HEK293 (cell line): ENCODE measurements at regions not wholly inside any gene's neighbourhood (a gene's known extent, or its start where the extent isn't known, plus 50 kb on each side); places are given as distances from the start of the nearest gene placed in this dataset.
A peak's percentile ranks its signal among the peaks of the same experiment; 100 is the strongest.

Experiments
- CTCF ChIA-PET: fragments of 350-600 bp; formaldehyde crosslinking; extraction: SDS; loops from one replicate; lab custom pipeline; 2021; ENCODE audit warnings: antibody characterized with exemption; lab: Yijun Ruan, JAX
- POLR2A ChIA-PET: fragments of 300-600 bp; formaldehyde crosslinking; extraction: SDS; loops from one replicate; lab custom pipeline; 2020; ENCODE audit warnings: antibody characterized with exemption, inconsistent platforms; lab: Yijun Ruan, JAX
- H3K27ac ChIP-seq: fragments of 200-500 bp; sonication (Bioruptor generic); 2 replicates; pipeline ENCODE4 v1.5.1; 2014; ENCODE audit warnings: low read depth, low read length, control low read depth, inconsistent platforms; ENCODE audit errors: extremely low read depth
- H3K36me3 ChIP-seq, 2 experiments: fragments of 200-500 bp in 1 of 2; sonication (Bioruptor generic) in 1 of 2; 1 replicate in 1 of 2; 2 replicates in 1 of 2; pipeline ENCODE4 v1.5.1; 2014 to 2017; ENCODE audit warnings: inconsistent platforms in 2 of 2, low read length in 2 of 2; ENCODE audit not compliant: control insufficient read depth in 2 of 2, insufficient read depth in 1 of 2
- H3K4me1 ChIP-seq: fragments of 200-500 bp; sonication (Bioruptor generic); 2 replicates; pipeline ENCODE4 v1.5.1; 2014; ENCODE audit warnings: mild to moderate bottlenecking, low read length, inconsistent platforms; ENCODE audit not compliant: control insufficient read depth, insufficient read depth
- H3K4me3 ChIP-seq: 2 replicates; pipeline ENCODE4 v1.5.1; 2011; ENCODE audit warnings: low read depth, mild to moderate bottlenecking, control low read depth, low read length, moderate library complexity
- H3K9me3 ChIP-seq: fragments of 200-500 bp; sonication (Bioruptor generic); 2 replicates; pipeline ENCODE4 v1.5.1; 2014; ENCODE audit warnings: low read depth, low read length, inconsistent platforms; ENCODE audit not compliant: control insufficient read depth, insufficient read depth
- KLF1 ChIP-seq: fragments of 450-650 bp; formaldehyde crosslinking; IDR thresholded peaks from 2 replicates; pipeline ENCODE4 v1.5.1; 2016; ENCODE audit warnings: missing biosample characterization, missing genetic modification characterization
- KLF9 ChIP-seq: fragments of 450-650 bp; formaldehyde crosslinking; IDR thresholded peaks from 2 replicates; pipeline ENCODE4 v1.5.1; 2016; ENCODE audit warnings: missing biosample characterization, missing genetic modification characterization, low read depth
- MEIS1 ChIP-seq: sonication (generic); formaldehyde crosslinking; IDR thresholded peaks from 2 replicates; pipeline ENCODE4 v1.8.1; 2022; ENCODE audit warnings: missing genetic modification reagents, mild to moderate bottlenecking, borderline replicate concordance
- YY1 ChIP-seq: fragments of 450-650 bp; formaldehyde crosslinking; IDR thresholded peaks from 2 replicates; pipeline ENCODE4 v1.5.1; 2018; ENCODE audit warnings: missing biosample characterization, missing genetic modification characterization
- ZNF324 ChIP-seq: fragments of 450-650 bp; formaldehyde crosslinking; IDR thresholded peaks from 2 replicates; pipeline ENCODE4 v1.5.1; 2016; ENCODE audit warnings: missing biosample characterization, missing genetic modification characterization
- ZNF341 ChIP-seq: fragments of 450-650 bp; formaldehyde crosslinking; IDR thresholded peaks from 2 replicates; pipeline ENCODE4; 2016; ENCODE audit warnings: low read depth, missing biosample characterization, missing genetic modification characterization
- ZNF391 ChIP-seq: fragments of 450-650 bp; formaldehyde crosslinking; IDR thresholded peaks from 2 replicates; pipeline ENCODE4 v1.5.1; 2016; ENCODE audit warnings: low read depth, missing biosample characterization, missing genetic modification characterization, borderline replicate concordance
- ZNF768 ChIP-seq: fragments of 450-650 bp; formaldehyde crosslinking; IDR thresholded peaks from 2 replicates; pipeline ENCODE4 v1.5.1; 2018; ENCODE audit warnings: missing biosample characterization, mild to moderate bottlenecking, missing genetic modification characterization
- ZNF792 ChIP-seq: fragments of 450-650 bp; formaldehyde crosslinking; IDR thresholded peaks from 2 replicates; pipeline ENCODE4 v1.5.1; 2016; ENCODE audit warnings: missing biosample characterization, missing genetic modification characterization
- TF ChIP-seq, protein P1 (sequence below): fragments of 450-650 bp; formaldehyde crosslinking; IDR thresholded peaks from 2 replicates; pipeline ENCODE4 v1.5.1; 2017; ENCODE audit warnings: missing biosample characterization, missing genetic modification characterization
- TF ChIP-seq, protein P2 (sequence below): fragments of 450-650 bp; formaldehyde crosslinking; IDR thresholded peaks from 2 replicates; pipeline ENCODE4 v1.5.1; 2016; ENCODE audit warnings: missing biosample characterization, missing genetic modification characterization
- TF ChIP-seq, protein P3 (sequence below): fragments of 450-650 bp; formaldehyde crosslinking; IDR thresholded peaks from 2 replicates; pipeline ENCODE4 v1.5.1; 2016; ENCODE audit warnings: missing biosample characterization, missing genetic modification characterization
- TF ChIP-seq, protein P4 (sequence below): fragments of 450-650 bp; IDR thresholded peaks from 2 replicates; pipeline ENCODE4 v1.5.1; 2018; ENCODE audit warnings: missing biosample characterization, mild to moderate bottlenecking, missing genetic modification characterization
- TF ChIP-seq, protein P5 (sequence below): fragments of 450-650 bp; IDR thresholded peaks from 2 replicates; pipeline ENCODE4 v1.5.1; 2018; ENCODE audit warnings: missing biosample characterization, missing genetic modification characterization

DNA sequence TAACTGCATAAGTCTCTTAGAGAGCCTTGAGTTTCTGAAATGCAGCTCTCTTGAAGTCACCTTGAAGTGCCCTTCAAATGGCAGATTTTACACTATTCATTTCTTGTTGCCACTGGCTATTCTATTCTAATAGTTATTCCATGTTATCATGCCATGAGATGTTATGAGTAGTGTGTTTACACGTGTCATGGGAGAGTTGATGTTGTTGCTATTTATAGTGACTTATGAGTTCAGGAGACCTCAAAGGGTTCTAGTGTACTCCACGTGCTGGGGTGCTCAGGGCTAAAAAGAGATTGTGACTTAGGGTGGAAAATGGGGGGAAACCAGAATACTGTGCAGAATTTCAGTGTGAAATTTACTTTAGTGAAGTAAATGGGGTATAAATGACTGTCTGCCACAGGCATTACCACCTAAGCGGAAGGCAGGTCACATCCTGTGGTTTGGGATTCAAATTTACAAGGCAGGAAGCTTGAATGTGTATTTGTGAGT, 77.1 kb upstream of the SLC4A4 start:
- Histone ChIP-seq H3K9me3 (no peaks in the 10 kb centered on the region), H3K27ac (no peak overlapping the region), H3K4me3 (no peak overlapping the region), H3K4me1 (0 out of 2 replicates have a peak, but pooled peaks cover 2% of the 10 kb centered on the region), H3K36me3 (no peaks in the 10 kb centered on the region)
- ChIA-PET POLR2A (no interaction called here), CTCF (interaction anchor here (0.5 kb wide), 1 partner anchor 124 kb away, joined by 3 read pairs; no protein-coding TSS in a partner anchor)
- no peak for TF ChIP-seq YY1 (tag by site-specific recombination)
- TF ChIP-seq, protein P1, sequence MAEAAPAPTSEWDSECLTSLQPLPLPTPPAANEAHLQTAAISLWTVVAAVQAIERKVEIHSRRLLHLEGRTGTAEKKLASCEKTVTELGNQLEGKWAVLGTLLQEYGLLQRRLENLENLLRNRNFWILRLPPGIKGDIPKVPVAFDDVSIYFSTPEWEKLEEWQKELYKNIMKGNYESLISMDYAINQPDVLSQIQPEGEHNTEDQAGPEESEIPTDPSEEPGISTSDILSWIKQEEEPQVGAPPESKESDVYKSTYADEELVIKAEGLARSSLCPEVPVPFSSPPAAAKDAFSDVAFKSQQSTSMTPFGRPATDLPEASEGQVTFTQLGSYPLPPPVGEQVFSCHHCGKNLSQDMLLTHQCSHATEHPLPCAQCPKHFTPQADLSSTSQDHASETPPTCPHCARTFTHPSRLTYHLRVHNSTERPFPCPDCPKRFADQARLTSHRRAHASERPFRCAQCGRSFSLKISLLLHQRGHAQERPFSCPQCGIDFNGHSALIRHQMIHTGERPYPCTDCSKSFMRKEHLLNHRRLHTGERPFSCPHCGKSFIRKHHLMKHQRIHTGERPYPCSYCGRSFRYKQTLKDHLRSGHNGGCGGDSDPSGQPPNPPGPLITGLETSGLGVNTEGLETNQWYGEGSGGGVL (tag by site-specific recombination): 0 out of 2 replicates have a peak, but pooled peaks have one; percentile 27

DNA sequence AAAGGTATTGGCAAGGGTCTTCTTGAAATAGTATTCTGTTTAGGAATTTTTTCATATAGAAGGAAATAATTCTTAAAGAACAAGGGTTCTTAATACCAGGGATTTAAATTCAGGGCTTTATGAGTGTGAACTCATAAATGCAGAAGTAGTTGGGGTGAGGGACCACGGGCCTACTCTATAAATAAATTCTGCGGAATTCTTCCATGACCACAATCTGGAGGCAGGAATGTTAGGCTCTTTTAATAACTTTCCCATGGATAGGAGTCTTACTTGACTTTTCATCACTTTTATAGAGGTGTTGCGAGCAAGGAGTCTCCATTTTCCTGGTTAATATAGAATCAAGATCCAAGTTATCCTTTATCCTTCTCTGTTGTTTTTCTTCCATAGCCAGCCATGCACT, 76.7 kb upstream of the SLC4A4 start:
- Histone ChIP-seq H3K27ac (no peak overlapping the region), H3K36me3 (no peaks in the 10 kb centered on the region), H3K9me3 (no peaks in the 10 kb centered on the region), H3K4me1 (0 out of 2 replicates have a peak, but pooled peaks cover 2% of the 10 kb centered on the region), H3K4me3 (no peak overlapping the region)
- POLR2A ChIA-PET: no interaction called here
- TF ChIP-seq, protein P2, sequence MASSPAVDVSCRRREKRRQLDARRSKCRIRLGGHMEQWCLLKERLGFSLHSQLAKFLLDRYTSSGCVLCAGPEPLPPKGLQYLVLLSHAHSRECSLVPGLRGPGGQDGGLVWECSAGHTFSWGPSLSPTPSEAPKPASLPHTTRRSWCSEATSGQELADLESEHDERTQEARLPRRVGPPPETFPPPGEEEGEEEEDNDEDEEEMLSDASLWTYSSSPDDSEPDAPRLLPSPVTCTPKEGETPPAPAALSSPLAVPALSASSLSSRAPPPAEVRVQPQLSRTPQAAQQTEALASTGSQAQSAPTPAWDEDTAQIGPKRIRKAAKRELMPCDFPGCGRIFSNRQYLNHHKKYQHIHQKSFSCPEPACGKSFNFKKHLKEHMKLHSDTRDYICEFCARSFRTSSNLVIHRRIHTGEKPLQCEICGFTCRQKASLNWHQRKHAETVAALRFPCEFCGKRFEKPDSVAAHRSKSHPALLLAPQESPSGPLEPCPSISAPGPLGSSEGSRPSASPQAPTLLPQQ (tag by site-specific recombination): no peak
- TF ChIP-seq, protein P3, sequence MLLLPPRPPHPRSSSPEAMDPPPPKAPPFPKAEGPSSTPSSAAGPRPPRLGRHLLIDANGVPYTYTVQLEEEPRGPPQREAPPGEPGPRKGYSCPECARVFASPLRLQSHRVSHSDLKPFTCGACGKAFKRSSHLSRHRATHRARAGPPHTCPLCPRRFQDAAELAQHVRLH (tag by site-specific recombination): no peak
- TF ChIP-seq ZNF324 (no peak), ZNF792 (no peak), ZNF768 (tag by site-specific recombination) (no peak), KLF9 (tag by site-specific recombination) (no peak), ZNF341 (tag by site-specific recombination) (no peak), KLF1 (tag by site-specific recombination) (no peak), MEIS1 (CRISPR knock-in tag) (no peak), ZNF391 (no peak)
- TF ChIP-seq, protein P4, sequence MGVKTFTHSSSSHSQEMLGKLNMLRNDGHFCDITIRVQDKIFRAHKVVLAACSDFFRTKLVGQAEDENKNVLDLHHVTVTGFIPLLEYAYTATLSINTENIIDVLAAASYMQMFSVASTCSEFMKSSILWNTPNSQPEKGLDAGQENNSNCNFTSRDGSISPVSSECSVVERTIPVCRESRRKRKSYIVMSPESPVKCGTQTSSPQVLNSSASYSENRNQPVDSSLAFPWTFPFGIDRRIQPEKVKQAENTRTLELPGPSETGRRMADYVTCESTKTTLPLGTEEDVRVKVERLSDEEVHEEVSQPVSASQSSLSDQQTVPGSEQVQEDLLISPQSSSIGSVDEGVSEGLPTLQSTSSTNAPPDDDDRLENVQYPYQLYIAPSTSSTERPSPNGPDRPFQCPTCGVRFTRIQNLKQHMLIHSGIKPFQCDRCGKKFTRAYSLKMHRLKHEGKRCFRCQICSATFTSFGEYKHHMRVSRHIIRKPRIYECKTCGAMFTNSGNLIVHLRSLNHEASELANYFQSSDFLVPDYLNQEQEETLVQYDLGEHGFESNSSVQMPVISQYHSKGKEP (tag by site-specific recombination): no peak
- TF ChIP-seq, protein P5, sequence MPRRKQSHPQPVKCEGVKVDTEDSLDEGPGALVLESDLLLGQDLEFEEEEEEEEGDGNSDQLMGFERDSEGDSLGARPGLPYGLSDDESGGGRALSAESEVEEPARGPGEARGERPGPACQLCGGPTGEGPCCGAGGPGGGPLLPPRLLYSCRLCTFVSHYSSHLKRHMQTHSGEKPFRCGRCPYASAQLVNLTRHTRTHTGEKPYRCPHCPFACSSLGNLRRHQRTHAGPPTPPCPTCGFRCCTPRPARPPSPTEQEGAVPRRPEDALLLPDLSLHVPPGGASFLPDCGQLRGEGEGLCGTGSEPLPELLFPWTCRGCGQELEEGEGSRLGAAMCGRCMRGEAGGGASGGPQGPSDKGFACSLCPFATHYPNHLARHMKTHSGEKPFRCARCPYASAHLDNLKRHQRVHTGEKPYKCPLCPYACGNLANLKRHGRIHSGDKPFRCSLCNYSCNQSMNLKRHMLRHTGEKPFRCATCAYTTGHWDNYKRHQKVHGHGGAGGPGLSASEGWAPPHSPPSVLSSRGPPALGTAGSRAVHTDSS (tag by site-specific recombination): no peak
- CTCF ChIA-PET: interaction anchor here (0.5 kb wide), 1 partner anchor 123 kb away, joined by 3 read pairs; no protein-coding TSS in a partner anchor
